ENCODE measurements at regions not wholly inside any gene's neighbourhood (a gene's known extent, or its start where the extent isn't known, plus 50 kb on each side); places are given as distances from the start of the nearest gene placed in this dataset.

DNA sequence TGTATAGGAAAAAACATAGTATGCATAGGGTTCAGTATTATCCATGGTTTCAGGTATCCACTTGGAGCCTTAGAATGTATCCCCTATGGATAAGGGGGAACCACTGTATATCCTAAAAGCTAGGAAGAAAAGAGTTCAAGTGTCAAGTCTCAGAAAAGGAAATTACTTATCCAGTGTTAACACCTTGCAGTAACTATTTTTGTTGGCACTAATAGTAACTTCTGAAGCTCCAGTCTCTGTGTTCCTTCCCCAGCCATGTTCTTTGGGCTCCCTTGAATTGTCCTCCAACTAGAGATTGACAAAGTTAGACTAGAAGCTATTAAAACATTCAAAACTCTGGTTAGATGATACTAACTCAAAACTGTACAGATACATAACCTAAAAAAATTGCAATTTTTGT lies 370.8 kb downstream of the NFIB start:
- no peak overlapping the region for H3K27ac ChIP-seq (ENCODE audit: low read depth)

GRCh38 chr9:13942695-13943094 lies 371.2 kb downstream of the NFIB start:
- H3K4me1 ChIP-seq (ENCODE audit: insufficient read depth) = no peaks in the 10 kb centered on the region
- H3K4me3 ChIP-seq (ENCODE audit: low read depth, low read length) = no peak overlapping the region
- no peak for DNase-seq (ENCODE audit: extremely low spot score)
- no peaks in the 10 kb centered on the region for H3K36me3 ChIP-seq (ENCODE audit: insufficient read depth)
- WGBS = 81% methylated on average over 4 of the region's 4 CpGs
- no peak overlapping the region for H3K27ac ChIP-seq (ENCODE audit: low read depth)

More for the DNA sequence above, 370.8 kb downstream of the NFIB start:
- H3K4me3 ChIP-seq (ENCODE audit: low read depth, low read length) = no peak overlapping the region
- no peaks in the 10 kb centered on the region for H3K36me3 ChIP-seq (ENCODE audit: insufficient read depth)
- no peaks in the 10 kb centered on the region for H3K4me1 ChIP-seq (ENCODE audit: insufficient read depth)
- no peak for DNase-seq (ENCODE audit: extremely low spot score)

DNA sequence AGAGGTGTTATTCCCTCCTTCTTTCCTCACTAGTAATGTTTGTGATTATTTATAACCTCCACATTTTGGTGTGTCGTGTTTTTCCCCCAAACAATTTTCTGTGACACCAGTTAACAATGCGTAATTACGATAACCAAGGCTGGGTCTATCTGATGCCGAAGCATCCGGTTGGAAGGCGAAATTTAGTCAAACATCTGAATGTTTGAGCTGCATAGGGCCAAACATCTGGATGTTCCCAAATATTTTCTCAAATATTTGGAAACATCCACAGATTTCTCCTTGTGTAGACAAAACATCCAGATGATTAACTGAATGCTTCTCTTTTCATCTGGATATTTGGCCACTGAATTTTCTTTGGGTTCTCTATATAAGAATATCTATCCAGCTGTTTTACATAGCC lies 371.7 kb downstream of the NFIB start:
- no peak overlapping the region for H3K27ac ChIP-seq (ENCODE audit: low read depth)
- DNase-seq (ENCODE audit: extremely low spot score) = no peak

GRCh38 chr9:13941714-13942113 lies 372.2 kb downstream of the NFIB start:
- Histone ChIP-seq H3K4me1 (ENCODE audit: insufficient read depth) (no peaks in the 10 kb centered on the region), H3K36me3 (ENCODE audit: insufficient read depth) (no peaks in the 10 kb centered on the region), H3K4me3 (ENCODE audit: low read depth, low read length) (no peak overlapping the region), H3K27ac (ENCODE audit: low read depth) (no peak overlapping the region)
- DNase-seq (ENCODE audit: extremely low spot score) = peak; percentile 45
- WGBS = 48% methylated on average over 7 of the region's 7 CpGs

More for the DNA sequence above, 371.7 kb downstream of the NFIB start:
- Histone ChIP-seq H3K4me3 (ENCODE audit: low read depth, low read length) (no peak overlapping the region), H3K36me3 (ENCODE audit: insufficient read depth) (no peaks in the 10 kb centered on the region), H3K4me1 (ENCODE audit: insufficient read depth) (no peaks in the 10 kb centered on the region)
- 68% methylated on average over 6 of the region's 6 CpGs for WGBS

- Histone ChIP-seq H3K4me1 (ENCODE audit: insufficient read depth) (no peaks in the 10 kb centered on the region), H3K36me3 (ENCODE audit: insufficient read depth) (no peaks in the 10 kb centered on the region), H3K4me3 (ENCODE audit: low read depth, low read length) (no peak overlapping the region), H3K27ac (ENCODE audit: low read depth) (no peak overlapping the region)
- WGBS = 86% methylated on average over 8 of the region's 8 CpGs
- DNase-seq (ENCODE audit: extremely low spot score) = no peak
These were observed 374.0 kb downstream of the NFIB start for GRCh38 chr9:13939701-13940490.

DNA sequence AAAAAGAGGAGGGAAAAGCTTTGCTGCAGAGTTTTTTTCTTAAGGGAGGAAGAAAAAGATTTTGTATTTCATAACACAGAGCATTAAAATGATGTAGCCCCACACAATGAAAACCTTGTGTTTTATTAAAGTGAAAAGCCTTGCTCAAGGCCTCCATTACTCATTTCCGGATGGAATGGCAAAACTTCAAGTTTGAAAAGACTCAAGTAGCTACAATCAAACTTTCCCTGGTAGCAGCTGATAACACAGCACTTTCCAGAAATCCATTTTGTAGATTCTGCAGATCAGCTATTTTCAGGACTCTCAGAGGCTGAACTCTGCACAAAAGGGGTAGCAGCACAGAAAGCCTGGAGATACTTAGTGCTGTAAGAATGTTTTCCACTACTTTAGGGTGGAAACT lies 374.8 kb downstream of the NFIB start:
- no peaks in the 10 kb centered on the region for H3K4me1 ChIP-seq (ENCODE audit: insufficient read depth)
- no peak for DNase-seq (ENCODE audit: extremely low spot score)
- no peak overlapping the region for H3K27ac ChIP-seq (ENCODE audit: low read depth)
- WGBS = 47% methylated on average over 1 of the region's 1 CpG
- no peak overlapping the region for H3K4me3 ChIP-seq (ENCODE audit: low read depth, low read length)
- H3K36me3 ChIP-seq (ENCODE audit: insufficient read depth) = no peaks in the 10 kb centered on the region

GRCh38 chr9:13934416-13934815 lies 379.5 kb downstream of the NFIB start:
- DNase-seq (ENCODE audit: extremely low spot score) = no peak
- 95% methylated on average over 3 of the region's 3 CpGs for WGBS
- H3K36me3 ChIP-seq (ENCODE audit: insufficient read depth) = no peaks in the 10 kb centered on the region
- no peak overlapping the region for H3K27ac ChIP-seq (ENCODE audit: low read depth)
- no peaks in the 10 kb centered on the region for H3K4me1 ChIP-seq (ENCODE audit: insufficient read depth)
- no peak overlapping the region for H3K4me3 ChIP-seq (ENCODE audit: low read depth, low read length)

DNA sequence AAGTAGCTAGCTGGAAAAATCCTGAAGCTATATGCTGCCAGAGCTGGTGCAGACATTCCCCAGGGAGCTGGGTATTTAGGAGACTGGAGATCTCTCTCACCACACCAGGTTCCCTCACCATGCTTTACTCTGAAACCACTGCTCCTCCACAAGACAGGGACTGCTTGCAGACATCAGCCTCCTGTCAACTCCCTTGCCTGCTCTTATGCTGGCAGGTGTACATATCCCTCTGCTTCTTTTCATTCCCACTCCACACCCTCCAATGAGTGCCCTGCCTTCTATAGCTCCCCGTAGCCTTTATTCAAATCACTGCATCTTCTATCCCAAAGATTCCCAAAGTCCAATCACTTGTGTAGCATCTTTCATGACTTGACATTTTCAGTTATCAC lies 380.7 kb downstream of the NFIB start:
- no peaks in the 10 kb centered on the region for H3K36me3 ChIP-seq (ENCODE audit: insufficient read depth)
- no peak for DNase-seq (ENCODE audit: extremely low spot score)

DNA sequence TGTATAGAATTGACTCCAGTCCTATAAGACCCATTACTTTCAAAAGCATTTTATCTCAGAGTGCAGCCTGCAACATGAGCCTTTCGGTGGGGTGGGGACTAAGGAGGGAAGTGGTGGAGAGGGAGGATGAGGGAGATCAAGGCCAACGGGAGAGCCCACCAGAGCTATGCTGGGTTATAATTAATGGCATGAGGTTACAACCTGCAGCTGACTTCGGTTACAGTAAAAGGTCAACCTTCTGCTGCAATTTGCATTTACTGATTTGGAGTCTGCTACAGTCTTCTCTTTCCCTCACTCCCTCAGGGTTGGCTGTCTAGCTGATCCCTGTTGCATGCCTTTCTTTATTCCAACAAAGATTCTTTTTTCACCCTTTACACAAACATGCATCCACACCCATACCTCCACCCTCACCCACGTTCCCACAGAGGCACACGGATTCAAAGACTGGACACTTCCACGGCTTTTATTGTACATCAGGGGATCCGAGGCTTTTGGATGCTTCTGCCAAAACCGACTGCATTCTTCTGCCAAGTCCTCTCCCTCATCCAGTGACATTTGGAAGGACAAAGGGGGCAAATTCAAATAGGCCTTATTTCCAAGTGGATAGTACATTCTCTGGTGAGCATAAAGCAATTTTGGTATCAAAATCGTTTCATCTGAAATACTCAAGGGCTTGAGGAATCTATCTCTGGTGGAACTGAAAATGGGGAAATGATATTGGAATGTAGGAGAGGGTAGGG lies 381.2 kb downstream of the NFIB start:
- Histone ChIP-seq H3K27ac (ENCODE audit: low read depth) (no peak overlapping the region), H3K4me3 (ENCODE audit: low read depth, low read length) (no peak overlapping the region), H3K4me1 (ENCODE audit: insufficient read depth) (no peaks in the 10 kb centered on the region), H3K36me3 (ENCODE audit: insufficient read depth) (no peaks in the 10 kb centered on the region)
- DNase-seq (ENCODE audit: extremely low spot score) = no peak
- 66% methylated on average over 9 of the region's 9 CpGs for WGBS

More for the DNA sequence above, 380.7 kb downstream of the NFIB start:
- Histone ChIP-seq H3K4me1 (ENCODE audit: insufficient read depth) (no peaks in the 10 kb centered on the region), H3K4me3 (ENCODE audit: low read depth, low read length) (no peak overlapping the region), H3K27ac (ENCODE audit: low read depth) (no peak overlapping the region)
- WGBS = 96% methylated on average over 1 of the region's 1 CpG

- WGBS = 77% methylated on average over 2 of the region's 2 CpGs
These were observed 384.9 kb downstream of the NFIB start for GRCh38 chr9:13929013-13929412.

DNA sequence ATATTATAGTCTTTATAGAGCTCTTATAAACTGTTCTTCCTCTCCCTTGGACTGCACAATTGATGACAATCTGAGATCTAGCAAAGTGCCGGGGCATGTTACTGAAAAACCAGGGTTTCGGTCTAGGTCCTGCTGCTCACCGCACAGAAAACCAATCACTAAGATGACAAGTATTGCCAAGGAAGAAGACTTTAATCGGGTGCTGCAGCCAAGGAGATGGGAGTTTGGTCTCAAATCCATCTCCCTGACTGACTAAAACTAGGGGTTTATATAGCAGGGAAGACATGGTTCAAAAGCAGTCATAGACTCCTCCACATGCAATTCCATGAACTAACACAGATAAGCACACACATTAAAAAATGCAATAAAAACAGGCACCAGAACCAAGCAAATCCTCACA lies 390.6 kb downstream of the NFIB start:
- Histone ChIP-seq H3K4me1 (ENCODE audit: insufficient read depth) (no peaks in the 10 kb centered on the region), H3K4me3 (ENCODE audit: low read depth, low read length) (no peak overlapping the region), H3K27ac (ENCODE audit: low read depth) (no peak overlapping the region), H3K36me3 (ENCODE audit: insufficient read depth) (no peaks in the 10 kb centered on the region)
- no peak for DNase-seq (ENCODE audit: extremely low spot score)
- WGBS = over 99% methylated on average over 4 of the region's 4 CpGs

More at GRCh38 chr9:13929013-13929412, 384.9 kb downstream of the NFIB start:
- Histone ChIP-seq H3K36me3 (ENCODE audit: insufficient read depth) (no peaks in the 10 kb centered on the region), H3K4me3 (ENCODE audit: low read depth, low read length) (no peak overlapping the region), H3K4me1 (ENCODE audit: insufficient read depth) (no peaks in the 10 kb centered on the region), H3K27ac (ENCODE audit: low read depth) (no peak overlapping the region)
- no peak for DNase-seq (ENCODE audit: extremely low spot score)

- Histone ChIP-seq H3K4me3 (ENCODE audit: low read depth, low read length) (no peak overlapping the region), H3K27ac (ENCODE audit: low read depth) (no peak overlapping the region), H3K4me1 (ENCODE audit: insufficient read depth) (no peaks in the 10 kb centered on the region), H3K36me3 (ENCODE audit: insufficient read depth) (peaks cover 1% of the 10 kb centered on the region)
- DNase-seq (ENCODE audit: extremely low spot score) = no peak
These were observed 393.4 kb downstream of the NFIB start for GRCh38 chr9:13920557-13920956.

- Histone ChIP-seq H3K4me1 (ENCODE audit: insufficient read depth) (no peaks in the 10 kb centered on the region), H3K36me3 (ENCODE audit: insufficient read depth) (peaks cover 1% of the 10 kb centered on the region), H3K27ac (ENCODE audit: low read depth) (no peak overlapping the region), H3K4me3 (ENCODE audit: low read depth, low read length) (no peak overlapping the region)
- 91% methylated on average over 2 of the region's 2 CpGs for WGBS
- no peak for DNase-seq (ENCODE audit: extremely low spot score)
These were observed 394.5 kb downstream of the NFIB start for GRCh38 chr9:13919401-13919800.

- H3K36me3 ChIP-seq (ENCODE audit: insufficient read depth) = peaks cover 1% of the 10 kb centered on the region
- H3K4me3 ChIP-seq (ENCODE audit: low read depth, low read length) = no peak overlapping the region
- no peak for DNase-seq (ENCODE audit: extremely low spot score)
- no peak overlapping the region for H3K27ac ChIP-seq (ENCODE audit: low read depth)
- no peaks in the 10 kb centered on the region for H3K4me1 ChIP-seq (ENCODE audit: insufficient read depth)
These were observed 396.4 kb downstream of the NFIB start for GRCh38 chr9:13917534-13917933.
